ENCODE measurements at regions not wholly inside any gene's neighbourhood (a gene's known extent, or its start where the extent isn't known, plus 50 kb on each side); places are given as distances from the start of the nearest gene placed in this dataset.
"Not testable (repeated sequence)": the region's sequence is repeated elsewhere in the genome, so short reads cannot be mapped to it uniquely, and the experiment has no call there.

GRCh38 chr14:46147452-46147851 is 504.1 kb downstream of the RPL10L start:
- no peak for DNase-seq

DNA sequence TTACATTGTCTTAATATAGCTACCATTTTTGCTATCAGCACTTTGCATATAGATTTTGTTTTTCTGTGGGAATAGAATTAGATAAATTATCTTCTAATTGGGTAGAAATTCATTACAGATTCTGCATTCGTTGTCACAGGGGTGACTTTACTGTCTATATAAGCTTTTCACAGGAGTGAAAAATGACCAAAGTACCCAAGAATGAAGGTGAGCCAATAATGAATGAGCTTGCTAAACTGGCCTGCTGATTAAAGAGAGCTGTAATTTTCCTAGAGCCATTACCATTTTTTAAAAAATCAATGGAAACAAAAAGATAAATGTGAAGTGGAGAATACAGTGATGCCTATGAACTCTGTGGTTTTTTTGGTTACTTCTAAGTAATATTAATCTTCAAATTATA is 504.6 kb downstream of the RPL10L start:
- DNase-seq: no peak

GRCh38 chr14:46140445-46140844 is 511.1 kb downstream of the RPL10L start:
- DNase-seq: no peak

GRCh38 chr14:46139649-46140048 is 511.9 kb downstream of the RPL10L start:
- DNase-seq: no peak

GRCh38 chr14:46137786-46138185 is 513.8 kb downstream of the RPL10L start:
- DNase-seq: no peak

DNA sequence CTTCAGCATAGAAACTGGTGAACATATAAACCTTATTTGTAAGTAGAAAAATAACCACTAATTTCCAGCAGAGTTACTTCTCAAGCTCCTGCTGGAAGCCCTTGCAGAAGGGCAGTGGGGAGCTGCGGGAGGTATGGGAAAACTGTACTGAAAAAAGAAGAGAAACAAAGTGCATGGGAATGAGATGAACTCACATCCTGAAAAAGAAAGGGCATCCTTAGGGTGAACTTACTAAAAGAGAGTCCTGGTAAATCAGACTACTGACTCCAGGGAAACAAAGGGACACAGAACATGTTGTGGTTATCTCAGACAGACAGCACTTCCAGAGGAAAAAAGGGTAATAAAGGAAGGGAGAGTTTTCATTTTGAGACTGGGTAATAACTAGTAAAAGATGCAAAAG is 515.1 kb downstream of the RPL10L start:
- DNase-seq: no peak

GRCh38 chr14:46108228-46108627 is 543.4 kb downstream of the RPL10L start:
- no peak for DNase-seq

DNA sequence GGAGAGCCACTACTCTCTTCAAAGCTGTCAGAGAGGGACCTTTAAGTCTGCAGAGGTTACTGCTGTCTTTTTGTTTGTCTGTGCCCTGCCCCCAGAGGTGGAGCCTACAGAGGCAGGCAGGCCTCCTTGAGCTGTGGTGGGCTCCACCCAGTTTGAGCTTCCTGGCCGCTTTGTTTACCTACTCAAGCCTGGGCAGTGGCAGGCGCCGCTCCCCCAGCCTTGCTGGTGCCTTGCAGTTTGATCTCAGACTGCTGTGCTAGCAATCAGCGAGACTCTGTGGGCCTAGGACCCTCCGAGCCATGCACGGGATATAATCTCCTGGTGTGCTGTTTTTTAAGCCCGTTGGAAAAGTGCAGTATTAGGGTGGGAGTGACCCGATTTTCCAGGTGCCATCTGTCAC is 550.7 kb downstream of the RPL10L start:
- DNase-seq: not testable (repeated sequence)

DNA sequence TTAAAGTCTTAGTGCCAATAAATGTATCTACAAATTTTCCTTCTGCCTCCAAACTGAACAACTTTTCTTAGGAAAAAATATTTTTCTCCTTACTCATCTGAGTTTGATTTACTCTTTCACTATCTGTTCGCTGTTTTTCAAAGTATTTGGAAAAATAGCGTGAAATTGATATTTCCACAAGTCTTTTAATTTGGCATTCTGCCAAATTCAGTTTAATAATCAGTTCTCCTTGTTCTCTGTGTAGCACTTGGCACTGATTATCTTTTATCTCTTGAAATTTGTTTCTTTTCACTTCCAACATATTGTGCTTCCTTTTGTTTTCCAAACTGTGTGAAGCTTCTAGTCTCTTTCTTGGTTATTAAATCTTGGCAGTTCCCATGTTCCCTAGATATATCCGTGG is 559.8 kb downstream of the RPL10L start:
- DNase-seq: no peak

DNA sequence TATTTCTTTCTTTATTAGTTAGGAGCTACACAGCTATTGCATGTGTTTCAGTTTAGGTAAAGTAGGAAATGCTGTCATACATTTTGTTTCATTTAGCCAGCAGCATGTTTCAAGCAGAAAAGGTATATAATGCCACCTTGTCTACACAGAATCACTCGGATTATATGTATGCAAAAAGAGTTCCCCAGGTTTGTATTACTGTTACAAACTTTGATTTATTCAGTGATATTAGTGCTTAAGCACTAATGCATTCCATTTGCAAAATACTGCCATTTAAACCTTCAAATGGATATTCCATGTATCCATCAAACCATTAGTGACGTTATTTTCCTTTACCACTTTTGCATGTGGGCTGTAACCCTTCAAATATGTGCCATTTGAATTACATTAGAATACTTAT is 564.0 kb downstream of the RPL10L start:
- DNase-seq: no peak

- DNase-seq: no peak
Observed at GRCh38 chr14:46074061-46074460, 577.5 kb downstream of the RPL10L start.

DNA sequence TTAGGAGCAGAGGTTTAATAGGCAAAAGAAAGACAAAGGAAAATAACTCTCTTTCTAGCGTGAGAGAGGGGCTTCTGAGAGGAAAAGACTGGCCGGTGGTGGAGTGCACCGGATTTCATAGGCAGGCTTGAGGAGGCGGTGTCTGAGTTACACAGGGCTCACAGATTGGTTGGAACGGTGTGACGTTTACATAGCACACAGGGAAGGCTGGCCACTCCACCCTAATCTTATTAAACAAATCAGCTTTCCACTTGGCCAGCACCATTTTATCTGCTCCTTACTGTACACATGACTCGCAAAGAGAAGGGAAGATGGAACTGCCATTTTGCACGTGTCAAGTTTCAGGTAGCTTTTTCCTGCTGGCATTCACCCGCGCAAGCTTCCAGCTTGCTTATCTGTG is 587.7 kb downstream of the RPL10L start:
- no peak for DNase-seq

DNA sequence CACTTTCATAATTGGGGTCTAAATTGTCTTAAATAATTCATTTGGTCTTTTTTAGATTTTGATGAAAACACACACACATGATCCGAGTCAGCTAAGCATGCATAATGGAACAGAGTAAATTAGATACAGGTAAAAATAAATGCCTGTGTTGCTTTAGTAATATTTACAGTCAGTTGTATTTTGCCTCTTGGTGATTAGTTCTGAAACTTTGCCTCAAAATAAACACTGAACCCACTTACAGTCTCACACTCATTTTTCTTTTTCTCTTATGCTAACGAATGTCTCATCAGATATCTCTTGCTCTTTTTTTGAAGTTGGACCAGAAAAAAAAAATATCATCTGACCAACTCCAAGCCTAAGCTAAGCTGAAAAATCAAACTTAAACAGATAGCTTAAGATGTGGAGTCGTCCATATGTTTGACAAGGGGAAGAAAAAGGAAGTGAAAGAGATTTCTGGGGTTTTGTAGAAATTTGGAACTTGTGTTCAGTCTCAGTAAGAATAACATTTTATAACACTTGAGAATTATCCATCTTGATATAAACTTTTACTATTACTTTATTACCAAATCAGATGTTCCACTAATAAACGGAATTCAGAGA is 592.5 kb downstream of the RPL10L start:
- DNase-seq: no peak

DNA sequence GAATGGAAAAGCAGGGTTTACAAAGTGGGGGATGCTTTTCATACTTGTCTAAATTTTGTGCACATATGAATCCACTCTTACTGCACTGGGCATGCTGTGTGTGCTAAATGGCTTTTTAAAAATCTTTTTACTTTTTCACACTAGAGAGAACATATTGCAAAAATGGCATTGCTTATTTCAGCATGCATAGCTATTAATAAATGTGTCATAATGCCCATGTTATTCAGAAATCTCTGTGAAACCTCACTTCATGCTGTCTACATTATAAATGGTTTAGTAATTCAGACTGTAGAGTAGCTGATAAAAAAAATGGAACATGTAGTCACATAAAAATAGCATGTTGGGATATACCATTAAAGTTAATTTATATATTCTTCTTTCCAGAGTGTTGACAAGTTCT is 593.8 kb downstream of the RPL10L start:
- DNase-seq: no peak

GRCh38 chr14:46054526-46054925 is 597.1 kb downstream of the RPL10L start:
- no peak for DNase-seq

DNA sequence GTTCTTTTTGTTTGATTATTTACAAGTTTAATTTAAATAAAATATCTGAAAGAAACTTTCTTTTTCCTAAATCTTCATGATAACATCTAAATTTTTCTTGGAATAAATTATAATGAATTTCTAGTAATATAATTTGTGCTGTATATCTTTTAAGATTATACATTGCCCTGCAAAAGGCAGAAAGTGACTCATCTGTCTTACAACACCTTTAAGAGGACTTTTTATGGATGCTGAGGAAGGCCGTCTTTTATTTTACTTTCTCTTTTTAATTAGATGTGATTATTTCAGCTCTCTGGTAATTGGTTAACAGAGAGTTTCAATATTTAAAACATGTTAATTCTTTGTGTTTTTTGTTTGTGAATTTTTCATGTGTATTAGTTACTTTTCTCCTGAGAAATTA is 598.4 kb downstream of the RPL10L start:
- DNase-seq: no peak

- DNase-seq: no peak
Observed at GRCh38 chr14:46051796-46052195, 599.8 kb downstream of the RPL10L start.

GRCh38 chr14:46048127-46048526 is 603.5 kb downstream of the RPL10L start:
- DNase-seq: no peak

DNA sequence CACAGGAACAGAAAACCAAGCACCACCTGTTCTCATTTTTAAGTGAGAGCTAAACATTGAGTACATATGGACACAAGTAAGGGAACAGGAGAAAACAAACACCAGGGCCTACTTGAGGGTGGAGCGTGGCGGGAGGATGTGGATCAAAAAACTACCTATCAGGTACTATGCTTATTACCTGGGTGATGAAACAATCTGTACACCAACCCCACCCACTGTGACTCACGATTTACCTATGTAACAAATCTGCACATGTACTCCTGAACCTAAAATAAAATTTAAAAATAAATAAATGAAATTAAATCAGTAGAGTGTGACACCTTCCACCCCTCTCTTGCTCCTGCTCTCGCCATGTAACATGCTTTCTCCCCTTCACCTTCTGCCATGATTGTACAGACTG is 615.5 kb downstream of the RPL10L start:
- DNase-seq: no peak

GRCh38 chr14:46034305-46034704 is 617.3 kb downstream of the RPL10L start:
- DNase-seq: no peak

DNA sequence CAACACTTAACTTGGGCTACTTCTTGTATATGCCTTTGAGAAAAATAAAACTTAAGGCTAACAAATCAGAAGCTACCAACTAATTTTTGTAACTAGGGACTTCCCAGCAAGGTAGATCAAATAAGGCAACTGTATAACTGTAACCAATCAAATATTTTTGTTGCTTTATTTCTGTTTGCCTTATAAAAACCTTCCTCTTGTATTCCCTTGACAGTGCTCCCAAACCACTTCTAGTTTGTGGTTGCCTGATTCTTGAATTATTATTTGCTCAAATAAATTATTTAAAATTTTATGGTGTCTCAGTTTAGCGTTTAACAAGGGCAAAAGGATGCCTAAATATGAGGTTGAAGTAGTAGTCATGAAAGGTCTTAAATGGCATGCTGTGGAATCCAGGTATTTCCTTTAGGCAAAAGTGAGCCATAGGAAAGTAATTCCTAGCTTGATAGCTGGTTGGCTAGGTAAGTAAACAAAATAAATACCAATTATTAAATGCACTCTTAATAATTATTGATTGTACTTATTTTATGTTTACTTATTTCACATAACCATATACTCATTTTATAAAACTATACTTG is 632.6 kb downstream of the RPL10L start:
- no peak for DNase-seq

DNA sequence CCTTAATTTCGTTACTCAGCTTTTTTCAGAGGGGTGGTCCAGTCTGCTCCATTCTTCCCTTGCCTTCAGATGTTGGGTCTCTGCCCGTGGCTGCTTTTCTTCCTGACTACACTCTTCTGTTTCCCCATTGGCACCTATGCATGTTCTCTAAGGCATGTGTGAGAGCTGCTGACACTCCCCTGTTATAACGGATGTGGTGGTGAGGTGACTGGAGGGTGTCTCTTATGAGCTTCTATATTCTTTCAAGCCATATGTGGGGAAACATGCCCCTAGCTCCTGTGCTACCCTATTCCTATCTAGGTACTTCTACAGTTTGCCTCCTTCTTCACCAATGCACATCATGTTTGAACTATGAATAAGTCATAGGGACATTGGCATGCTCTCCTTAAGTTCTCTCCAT is 643.2 kb downstream of the RPL10L start:
- DNase-seq: no peak

DNA sequence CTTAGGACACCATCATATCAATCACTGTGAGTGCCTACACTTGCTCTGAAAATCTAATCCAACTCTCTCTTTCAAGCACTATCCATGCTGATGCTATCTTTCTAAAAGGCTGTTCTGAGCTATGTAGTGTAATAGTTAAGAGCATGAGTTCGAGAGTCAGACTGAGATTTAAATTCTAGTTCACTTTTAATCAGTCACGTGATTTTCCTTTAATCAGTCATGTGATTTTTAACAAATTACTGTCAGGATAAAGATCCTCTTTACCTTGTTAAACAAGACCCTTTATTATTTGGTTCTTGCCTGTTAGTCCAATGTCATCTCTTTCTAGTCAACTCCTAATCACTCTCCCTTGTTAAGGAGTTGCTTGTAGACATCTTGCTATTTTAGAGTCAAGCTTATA is 653.0 kb downstream of the RPL10L start:
- DNase-seq: no peak

DNA sequence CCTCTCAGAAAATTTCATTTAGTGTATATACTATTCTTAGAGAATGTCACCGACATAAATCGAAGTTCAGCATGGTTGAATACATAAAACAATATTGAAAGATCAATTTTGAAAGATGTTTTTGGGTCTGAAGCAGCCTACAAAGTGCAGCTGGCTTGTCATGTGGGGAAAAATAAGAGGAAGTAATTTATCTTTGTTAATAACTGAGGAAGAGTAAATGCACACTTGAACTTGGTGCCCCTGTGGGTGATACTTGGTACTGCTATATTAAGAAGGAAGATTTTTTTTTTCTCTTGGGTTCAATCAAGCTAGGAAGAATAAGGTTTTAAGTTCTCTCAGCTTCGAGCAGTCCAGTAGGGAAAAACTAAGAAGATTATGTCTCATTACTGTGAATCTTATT is 661.3 kb downstream of the RPL10L start:
- DNase-seq: no peak

DNA sequence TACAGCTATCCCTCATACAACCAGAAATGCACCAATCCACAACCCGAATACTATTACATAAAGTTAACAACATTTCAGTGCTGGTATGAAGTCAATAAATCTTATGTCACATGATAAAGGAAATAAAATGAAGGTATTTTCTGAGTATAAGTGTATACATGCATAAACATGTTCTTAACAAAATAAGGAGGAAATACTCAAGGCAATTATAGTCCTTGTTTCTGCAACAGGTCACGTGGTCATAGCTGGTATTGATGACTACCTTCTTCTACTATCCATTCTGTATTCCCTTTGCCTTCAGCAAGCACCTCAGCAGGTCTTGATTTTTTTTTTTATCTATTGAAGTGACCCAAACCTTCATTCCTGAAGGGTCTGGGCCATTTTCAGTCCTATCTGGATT is 675.6 kb downstream of the RPL10L start:
- no peak for DNase-seq

All from T-helper 1 cell (primary cell).